NT2/D1 (cell line): ENCODE measurements at regions not wholly inside any gene's neighbourhood (a gene's known extent, or its start where the extent isn't known, plus 50 kb on each side); places are given as distances from the start of the nearest gene placed in this dataset.
"Not testable (repeated sequence)": the region's sequence is repeated elsewhere in the genome, so short reads cannot be mapped to it uniquely, and the experiment has no call there.

Experiments
- DNase-seq: peaks from one replicate; pipeline ENCODE4 v3.0.0-alpha.2; 2011; ENCODE audit warnings: low read depth, low spot score
- H3K27me3 ChIP-seq: 2 replicates; pipeline ENCODE4 v1.6.0; 2011; ENCODE audit warnings: mild to moderate bottlenecking; ENCODE audit not compliant: insufficient read length, insufficient read depth
- H3K36me3 ChIP-seq: 2 replicates; pipeline ENCODE4 v1.6.1; 2011; ENCODE audit warnings: mild to moderate bottlenecking, low read length, mixed read lengths; ENCODE audit not compliant: insufficient read depth, insufficient read length
- H3K4me1 ChIP-seq: 2 replicates; pipeline ENCODE4 v1.5.1; 2011; ENCODE audit not compliant: insufficient read depth, insufficient read length
- H3K4me3 ChIP-seq: 2 replicates; pipeline ENCODE4 v1.5.1; 2011; ENCODE audit warnings: low read depth; ENCODE audit not compliant: insufficient read length
- H3K9ac ChIP-seq: 2 replicates; pipeline ENCODE4 v1.6.0; 2011; ENCODE audit warnings: low read depth; ENCODE audit not compliant: insufficient read length
- H3K9me3 ChIP-seq: 2 replicates; pipeline ENCODE4 v1.5.1; 2011; ENCODE audit warnings: mild to moderate bottlenecking, low read length; ENCODE audit not compliant: insufficient read depth
- SUZ12 ChIP-seq: IDR thresholded peaks from 2 replicates; pipeline ENCODE4 v1.6.1; 2011; ENCODE audit not compliant: insufficient read length, insufficient read depth; ENCODE audit errors: extremely low read depth
- YY1 ChIP-seq: IDR thresholded peaks from 2 replicates; pipeline ENCODE4 v1.6.1; 2011; ENCODE audit not compliant: insufficient read length, insufficient read depth
- ZNF274 ChIP-seq: IDR thresholded peaks from 2 replicates; pipeline ENCODE4 v1.6.1; 2011; ENCODE audit warnings: mild to moderate bottlenecking, low read depth, low read length

GRCh38 chr6:116997496-116997895 lies 120.5 kb downstream of the RFX6 start:
- H3K36me3 ChIP-seq = no peaks in the 10 kb centered on the region
- no peak overlapping the region for H3K4me3 ChIP-seq
- H3K4me1 ChIP-seq = no peaks in the 10 kb centered on the region
- DNase-seq = no peak
- H3K27me3 ChIP-seq = no peaks in the 10 kb centered on the region
- no peaks in the 10 kb centered on the region for H3K9me3 ChIP-seq
- no peak overlapping the region for H3K9ac ChIP-seq
- no peak for TF ChIP-seq YY1
- no peak for TF ChIP-seq ZNF274
- no peak for TF ChIP-seq SUZ12

- TF ChIP-seq ZNF274 (no peak), SUZ12 (no peak), YY1 (no peak)
- H3K4me3 ChIP-seq = no peak overlapping the region
- no peak overlapping the region for H3K9ac ChIP-seq
- no peaks in the 10 kb centered on the region for H3K36me3 ChIP-seq
- DNase-seq = no peak
- H3K27me3 ChIP-seq = no peaks in the 10 kb centered on the region
- no peaks in the 10 kb centered on the region for H3K9me3 ChIP-seq
- H3K4me1 ChIP-seq = no peaks in the 10 kb centered on the region
Measured at GRCh38 chr6:117007659-117008058, 130.6 kb downstream of the RFX6 start.

- Histone ChIP-seq H3K36me3 (no peaks in the 10 kb centered on the region), H3K27me3 (no peaks in the 10 kb centered on the region), H3K9me3 (no peaks in the 10 kb centered on the region), H3K4me1 (no peaks in the 10 kb centered on the region), H3K9ac (no peak overlapping the region), H3K4me3 (no peak overlapping the region)
- TF ChIP-seq ZNF274 = no peak
- TF ChIP-seq YY1 = no peak
- TF ChIP-seq SUZ12 = no peak
- DNase-seq = no peak
Measured at GRCh38 chr6:117008618-117009017, 131.6 kb downstream of the RFX6 start.

- not testable (repeated sequence) for H3K9ac ChIP-seq, H3K27me3 ChIP-seq, H3K4me3 ChIP-seq, H3K36me3 ChIP-seq, H3K4me1 ChIP-seq, H3K9me3 ChIP-seq, DNase-seq
Measured at GRCh38 chr6:117014641-117015473, 137.8 kb downstream of the RFX6 start.

GRCh38 chr6:117015474-117015804 lies 138.4 kb downstream of the RFX6 start:
- DNase-seq, H3K4me3 ChIP-seq, H3K36me3 ChIP-seq, H3K27me3 ChIP-seq, H3K4me1 ChIP-seq, H3K9me3 ChIP-seq, H3K9ac ChIP-seq: not testable (repeated sequence)

GRCh38 chr6:117018771-117019170 lies 141.7 kb downstream of the RFX6 start:
- Histone ChIP-seq H3K27me3 (no peaks in the 10 kb centered on the region), H3K4me1 (no peaks in the 10 kb centered on the region), H3K9ac (no peak overlapping the region), H3K4me3 (no peak overlapping the region), H3K9me3 (no peaks in the 10 kb centered on the region), H3K36me3 (no peaks in the 10 kb centered on the region)
- DNase-seq = no peak
- TF ChIP-seq YY1 (no peak), ZNF274 (no peak), SUZ12 (no peak)

GRCh38 chr6:117022774-117023173 lies 145.7 kb downstream of the RFX6 start:
- no peak overlapping the region for H3K4me3 ChIP-seq
- TF ChIP-seq ZNF274 (no peak), YY1 (no peak)
- no peaks in the 10 kb centered on the region for H3K36me3 ChIP-seq
- H3K9me3 ChIP-seq = no peaks in the 10 kb centered on the region
- DNase-seq = no peak
- no peaks in the 10 kb centered on the region for H3K4me1 ChIP-seq
- no peaks in the 10 kb centered on the region for H3K27me3 ChIP-seq
- H3K9ac ChIP-seq = no peak overlapping the region

- Histone ChIP-seq H3K4me1 (no peaks in the 10 kb centered on the region), H3K27me3 (no peaks in the 10 kb centered on the region), H3K9ac (no peak overlapping the region), H3K36me3 (no peaks in the 10 kb centered on the region), H3K4me3 (no peak overlapping the region), H3K9me3 (no peaks in the 10 kb centered on the region)
- TF ChIP-seq SUZ12 (no peak), YY1 (no peak)
- DNase-seq = no peak
Measured at GRCh38 chr6:117025310-117025709, 148.3 kb downstream of the RFX6 start.
